Heart left ventricle (tissue), 16 donors: ENCODE measurements at regions not wholly inside any gene's neighbourhood (a gene's known extent, or its start where the extent isn't known, plus 50 kb on each side); places are given as distances from the start of the nearest gene placed in this dataset.

Experiments used
- ATAC-seq, 4 donors: fragments of 200-7000 bp; cut with Tn5 transposase; one replicate each; pipeline ENCODE4 v1.9.1; 2020 to 2022; ENCODE audit warnings: moderate library complexity in 4 of 4, mild to moderate bottlenecking in 3 of 4, moderate number of reproducible peaks in 1 of 4
- DNase-seq, 5 donors: peaks; one replicate each; pipeline ENCODE4 v3.0.0-alpha.2; 2020
- H3K27ac ChIP-seq, 12 donors: fragments of 200-600 bp; sonication (generic) in 4 of 12; one replicate each; pipeline versions ENCODE4 v1.5.0 to v1.8.0; 2016 to 2022; ENCODE audit warnings: mild to moderate bottlenecking in 2 of 12
- H3K27me3 ChIP-seq, 9 donors: fragments of 200-600 bp; sonication (generic) in 2 of 9; one replicate each; pipeline versions ENCODE4 v1.5.1 to v1.8.0; 2016 to 2022; ENCODE audit warnings: mild to moderate bottlenecking in 3 of 9
- H3K36me3 ChIP-seq, 9 donors: fragments of 200-600 bp; sonication (generic) in 2 of 9; one replicate each; pipeline versions ENCODE4 v1.5.0 to v1.8.0; 2018 to 2022; ENCODE audit warnings: mild to moderate bottlenecking in 2 of 9
- H3K4me1 ChIP-seq, 12 donors: fragments of 200-600 bp; sonication (generic) in 4 of 12; one replicate each; pipeline versions ENCODE4 v1.5.0 to v1.8.0; 2016 to 2022; ENCODE audit warnings: mild to moderate bottlenecking in 3 of 12
- H3K4me3 ChIP-seq, 12 donors: fragments of 200-600 bp; sonication (generic) in 4 of 12; one replicate each; pipeline versions ENCODE4 v1.5.0 to v1.8.0; 2017 to 2022; ENCODE audit warnings: mild to moderate bottlenecking in 9 of 12, moderate library complexity in 4 of 12
- H3K9me3 ChIP-seq, 12 donors: fragments of 200-600 bp; sonication (generic) in 4 of 12; one replicate each; pipeline versions ENCODE4 v1.5.0 to v1.8.0; 2016 to 2022; ENCODE audit warnings: mild to moderate bottlenecking in 1 of 12
- CTCF ChIP-seq, 12 donors: fragments of 200-600 bp; sonication (generic) in 4 of 12; IDR thresholded peaks; one replicate each; pipeline versions ENCODE4 v1.5.0 to v1.8.0; 2018 to 2022; ENCODE audit warnings: antibody characterized with exemption in 12 of 12, mild to moderate bottlenecking in 5 of 12
- POLR2A ChIP-seq, 2 donors: fragments of 450-650 bp; IDR thresholded peaks; one replicate each; pipeline ENCODE4 v1.6.1; 2017; ENCODE audit warnings: antibody characterized with exemption in 2 of 2, mild to moderate bottlenecking in 2 of 2, moderate library complexity in 2 of 2
- WGBS, 4 donors: extraction: QIAGEN DNeasy Blood & Tissue Kit in 2 of 4; methylation state at CpG; one replicate each; pipeline versions ENCODE4 v1.1.5 to v1.1.7; 2013 to 2018; 5-methylcytosine and 5-hydroxymethylcytosine counted together
- intact Hi-C, 10 donors: fragments of 100-400 bp; cut with DNase I; formaldehyde crosslinking; loops; one replicate each; pipeline versions ENCODE4 v1.11.1 to v1.14.2; 2022
- donor health status: ischemic (EF 13 %, LVEDD 7.1; RV severe dilation, severe dysfunction).
- donor health status: healthy with polysubstance abuse.
- donor health status: DM: no; HTN: yes; CAD: no.
- donor health status: DM: no; HTN: no; CAD: no.
- donor health status: ischemic (EF 25% LVEDD 6.9; RV normal size, moderate dysfunction).
- donor health status: ischemic (EF 25% LVEDD 5.7; RV mildly dilated, moderate dysfunction).
- donor health status: healthy.
- donor health status: DM: yes; HTN: yes; CAD: no.
- donor health status: ischemic (EF 35%, LVEDD 5.7; RV mildly dilated, moderate dysfunction).
- donor health status: nonischemic (EF 11% LVEDD 7.7; RV severe dilation, severe dysfunction).
- donor health status: DM: yes; HTN: yes; CAD: no.
- donor health status: PGD.
- donor health status: ischemic (EF 29% LVEDD 5.4; RV normal size, mild dysfunction).
- donor health status: nonischemic (EF 23%, LVEDD 6.1; RV moderate dilation, normal function).

GRCh38 chr1:42002220-42002619, 83.5 kb upstream of the HIVEP3 start:
- Histone ChIP-seq H3K4me3 (no peak overlapping the region), H3K4me1 (peaks cover 0 to 7% (median 0%) of the 10 kb centered on the region in 12 donors), H3K36me3 (no peaks in the 10 kb centered on the region), H3K27ac (no peak overlapping the region), H3K27me3 (no peaks in the 10 kb centered on the region), H3K9me3 (no peaks in the 10 kb centered on the region)
- WGBS, 4 donors, result 80 to 87% (median 84%) methylated on average over 4 of the region's 4 CpGs
- TF ChIP-seq CTCF (IDR thresholded peaks at IDR 0.05) (no peak), POLR2A (IDR thresholded peaks at IDR 0.05) (no peak)
- intact Hi-C loops, result no loop called here
- ATAC-seq, result no peak
- DNase-seq, result no peak

- no peak for DNase-seq
These were observed 82.0 kb upstream of the HIVEP3 start for GRCh38 chr1:42000766-42001165.

GRCh38 chr1:41999884-42000283, 81.2 kb upstream of the HIVEP3 start:
- no peak overlapping the region for H3K27ac ChIP-seq
- H3K36me3 ChIP-seq, result no peaks in the 10 kb centered on the region
- no peak for DNase-seq
- TF ChIP-seq CTCF (IDR thresholded peaks at IDR 0.05) (no peak), POLR2A (IDR thresholded peaks at IDR 0.05) (no peak)
- no peak overlapping the region for H3K4me3 ChIP-seq
- no peaks in the 10 kb centered on the region for H3K27me3 ChIP-seq
- H3K9me3 ChIP-seq, result no peaks in the 10 kb centered on the region
- H3K4me1 ChIP-seq, result peaks cover 0 to 7% (median 0%) of the 10 kb centered on the region in 12 donors
- intact Hi-C loops, result no loop called here
- no peak for ATAC-seq

More at GRCh38 chr1:42000766-42001165, 82.0 kb upstream of the HIVEP3 start:
- intact Hi-C loops, result no loop called here
- ATAC-seq, result no peak
- Histone ChIP-seq H3K4me3 (no peak overlapping the region), H3K36me3 (no peaks in the 10 kb centered on the region), H3K4me1 (peaks cover 0 to 7% (median 0%) of the 10 kb centered on the region in 12 donors), H3K27ac (no peak overlapping the region), H3K27me3 (no peaks in the 10 kb centered on the region), H3K9me3 (no peaks in the 10 kb centered on the region)
- 88 to 98% (median 96%) methylated on average over 3 of the region's 3 CpGs for WGBS, 4 donors
- no peak for TF ChIP-seq POLR2A (IDR thresholded peaks at IDR 0.05)
- no peak for TF ChIP-seq CTCF (IDR thresholded peaks at IDR 0.05)

GRCh38 chr1:41998250-41998649, 79.5 kb upstream of the HIVEP3 start:
- TF ChIP-seq CTCF (IDR thresholded peaks at IDR 0.05) (no peak), POLR2A (IDR thresholded peaks at IDR 0.05) (no peak)

More at GRCh38 chr1:41998250-41998649, 79.5 kb upstream of the HIVEP3 start:
- H3K36me3 ChIP-seq, result no peaks in the 10 kb centered on the region
- ATAC-seq, result no peak
- peaks cover 0 to 4% (median 0%) of the 10 kb centered on the region in 12 donors for H3K9me3 ChIP-seq
- no peak overlapping the region for H3K4me3 ChIP-seq
- peaks cover 0 to under 1% (median 0%) of the 10 kb centered on the region in 12 donors for H3K4me1 ChIP-seq
- H3K27ac ChIP-seq, result no peak overlapping the region
- no peak for DNase-seq
- intact Hi-C loops, result no loop called here
- no peaks in the 10 kb centered on the region for H3K27me3 ChIP-seq
